ENCODE measurements at regions not wholly inside any gene's neighbourhood (a gene's known extent, or its start where the extent isn't known, plus 50 kb on each side); places are given as distances from the start of the nearest gene placed in this dataset.

- Mint-ChIP-seq H3K27ac (no peak overlapping the region), H3K4me1 (ENCODE audit: low read depth in 2 of 2) (no peaks in the 10 kb centered on the region), H3K4me3 (no peak overlapping the region), H3K27me3 (no peaks in the 10 kb centered on the region), H3K9me3 (peaks cover 0 to 10% of the 10 kb centered on the region in 2 donors), H3K36me3 (ENCODE audit: insufficient read depth) (no peaks in the 10 kb centered on the region)
- DNase-seq, result no peak
- no peak for ATAC-seq (replicated peaks)
These were observed 347.9 kb downstream of the ADCYAP1 start for GRCh38 chr18:1252534-1252933.

GRCh38 chr18:1252936-1253335 lies 348.3 kb downstream of the ADCYAP1 start:
- H3K36me3 Mint-ChIP-seq (ENCODE audit: insufficient read depth), result no peaks in the 10 kb centered on the region
- peaks cover 0 to 7% of the 10 kb centered on the region in 2 donors for H3K9me3 Mint-ChIP-seq
- no peak overlapping the region for H3K27ac Mint-ChIP-seq
- ATAC-seq (replicated peaks) (no peak), DNase-seq (no peak)
- H3K4me1 Mint-ChIP-seq (ENCODE audit: low read depth in 2 of 2), result no peaks in the 10 kb centered on the region
- no peak overlapping the region for H3K4me3 Mint-ChIP-seq
- H3K27me3 Mint-ChIP-seq, result no peaks in the 10 kb centered on the region

GRCh38 chr18:1253827-1254226 lies 349.2 kb downstream of the ADCYAP1 start:
- Mint-ChIP-seq H3K27ac (no peak overlapping the region), H3K27me3 (no peaks in the 10 kb centered on the region), H3K9me3 (peaks cover 0 to 10% of the 10 kb centered on the region in 2 donors), H3K36me3 (ENCODE audit: insufficient read depth) (no peaks in the 10 kb centered on the region), H3K4me3 (no peak overlapping the region), H3K4me1 (ENCODE audit: low read depth in 2 of 2) (no peaks in the 10 kb centered on the region)
- ATAC-seq (replicated peaks), result no peak
- DNase-seq, result no peak

- Mint-ChIP-seq H3K27ac (no peak overlapping the region), H3K36me3 (ENCODE audit: insufficient read depth) (no peaks in the 10 kb centered on the region), H3K9me3 (peaks cover 8 to 20% of the 10 kb centered on the region in 2 donors), H3K4me3 (no peak overlapping the region), H3K4me1 (ENCODE audit: low read depth in 2 of 2) (no peaks in the 10 kb centered on the region), H3K27me3 (no peaks in the 10 kb centered on the region)
- DNase-seq, result no peak
- ATAC-seq (replicated peaks), result no peak
These were observed 356.4 kb downstream of the ADCYAP1 start for GRCh38 chr18:1261054-1261453.

GRCh38 chr18:1267021-1267420 lies 362.4 kb downstream of the ADCYAP1 start:
- ATAC-seq (replicated peaks) (no peak), DNase-seq (no peak)
- Mint-ChIP-seq H3K27ac (no peak overlapping the region), H3K4me3 (no peak overlapping the region), H3K27me3 (no peaks in the 10 kb centered on the region), H3K36me3 (ENCODE audit: insufficient read depth) (no peaks in the 10 kb centered on the region), H3K9me3 (peaks cover 4 to 7% of the 10 kb centered on the region in 2 donors), H3K4me1 (ENCODE audit: low read depth in 2 of 2) (no peaks in the 10 kb centered on the region)

- no peak for DNase-seq
- H3K36me3 Mint-ChIP-seq (ENCODE audit: insufficient read depth), result no peaks in the 10 kb centered on the region
- no peaks in the 10 kb centered on the region for H3K4me1 Mint-ChIP-seq (ENCODE audit: low read depth in 2 of 2)
- ATAC-seq (replicated peaks), result no peak
- H3K9me3 Mint-ChIP-seq, result peaks cover 6 to 7% of the 10 kb centered on the region in 2 donors
- no peak overlapping the region for H3K27ac Mint-ChIP-seq
- no peaks in the 10 kb centered on the region for H3K27me3 Mint-ChIP-seq
- H3K4me3 Mint-ChIP-seq, result no peak overlapping the region
These were observed 365.4 kb downstream of the ADCYAP1 start for GRCh38 chr18:1270081-1270480.

- peaks cover 7 to 9% of the 10 kb centered on the region in 2 donors for H3K9me3 Mint-ChIP-seq
- no peaks in the 10 kb centered on the region for H3K36me3 Mint-ChIP-seq (ENCODE audit: insufficient read depth)
- H3K4me3 Mint-ChIP-seq, result no peak overlapping the region
- ATAC-seq (replicated peaks), result no peak
- no peaks in the 10 kb centered on the region for H3K27me3 Mint-ChIP-seq
- H3K27ac Mint-ChIP-seq, result no peak overlapping the region
- DNase-seq, result no peak
- H3K4me1 Mint-ChIP-seq (ENCODE audit: low read depth in 2 of 2), result no peaks in the 10 kb centered on the region
These were observed 368.8 kb downstream of the ADCYAP1 start for GRCh38 chr18:1273469-1273868.

GRCh38 chr18:1292167-1292566 lies 387.5 kb downstream of the ADCYAP1 start:
- Mint-ChIP-seq H3K4me3 (no peak overlapping the region), H3K9me3 (peaks cover 0 to 10% of the 10 kb centered on the region in 2 donors), H3K27me3 (no peaks in the 10 kb centered on the region), H3K27ac (no peak overlapping the region), H3K36me3 (ENCODE audit: insufficient read depth) (no peaks in the 10 kb centered on the region), H3K4me1 (ENCODE audit: low read depth in 2 of 2) (no peaks in the 10 kb centered on the region)
- DNase-seq (no peak), ATAC-seq (replicated peaks) (no peak)

GRCh38 chr18:1294229-1294628 lies 389.6 kb downstream of the ADCYAP1 start:
- Mint-ChIP-seq H3K27ac (no peak overlapping the region), H3K4me3 (no peak overlapping the region), H3K27me3 (no peaks in the 10 kb centered on the region), H3K9me3 (peaks cover 0 to 10% of the 10 kb centered on the region in 2 donors), H3K36me3 (ENCODE audit: insufficient read depth) (no peaks in the 10 kb centered on the region), H3K4me1 (ENCODE audit: low read depth in 2 of 2) (no peaks in the 10 kb centered on the region)
- ATAC-seq (replicated peaks), result no peak
- DNase-seq, result no peak

- no peaks in the 10 kb centered on the region for H3K27me3 Mint-ChIP-seq
- peaks cover 3 to 15% of the 10 kb centered on the region in 2 donors for H3K9me3 Mint-ChIP-seq
- H3K4me3 Mint-ChIP-seq, result no peak overlapping the region
- no peaks in the 10 kb centered on the region for H3K4me1 Mint-ChIP-seq (ENCODE audit: low read depth in 2 of 2)
- H3K36me3 Mint-ChIP-seq (ENCODE audit: insufficient read depth), result no peaks in the 10 kb centered on the region
- DNase-seq (no peak), ATAC-seq (replicated peaks) (no peak)
- H3K27ac Mint-ChIP-seq, result no peak overlapping the region
These were observed 391.6 kb downstream of the ADCYAP1 start for GRCh38 chr18:1296237-1296636.

- Mint-ChIP-seq H3K4me1 (ENCODE audit: low read depth in 2 of 2) (no peaks in the 10 kb centered on the region), H3K36me3 (ENCODE audit: insufficient read depth) (peaks cover 3% of the 10 kb centered on the region), H3K4me3 (no peak overlapping the region), H3K9me3 (peaks cover 10 to 13% of the 10 kb centered on the region in 2 donors), H3K27me3 (no peaks in the 10 kb centered on the region), H3K27ac (no peak overlapping the region)
- no peak for DNase-seq
- no peak for ATAC-seq (replicated peaks)
These were observed 398.2 kb downstream of the ADCYAP1 start for GRCh38 chr18:1302861-1303260.

GRCh38 chr18:1304392-1304992 lies 399.8 kb downstream of the ADCYAP1 start:
- Mint-ChIP-seq H3K36me3 (ENCODE audit: insufficient read depth) (peaks cover 3% of the 10 kb centered on the region), H3K27me3 (no peaks in the 10 kb centered on the region), H3K4me1 (ENCODE audit: low read depth in 2 of 2) (no peaks in the 10 kb centered on the region), H3K27ac (no peak overlapping the region), H3K9me3 (peaks cover 13 to 23% of the 10 kb centered on the region in 2 donors), H3K4me3 (no peak overlapping the region)
- ATAC-seq (replicated peaks), result no peak
- DNase-seq, result no peak

GRCh38 chr18:1306641-1307040 lies 402.0 kb downstream of the ADCYAP1 start:
- H3K9me3 Mint-ChIP-seq, result peaks cover 10 to 17% of the 10 kb centered on the region in 2 donors
- DNase-seq, result no peak
- no peaks in the 10 kb centered on the region for H3K27me3 Mint-ChIP-seq
- no peak for ATAC-seq (replicated peaks)
- H3K4me3 Mint-ChIP-seq, result no peak overlapping the region
- peaks cover 3% of the 10 kb centered on the region for H3K36me3 Mint-ChIP-seq (ENCODE audit: insufficient read depth)
- H3K27ac Mint-ChIP-seq, result no peak overlapping the region
- no peaks in the 10 kb centered on the region for H3K4me1 Mint-ChIP-seq (ENCODE audit: low read depth in 2 of 2)

- no peak for ATAC-seq (replicated peaks)
- Mint-ChIP-seq H3K4me1 (ENCODE audit: low read depth in 2 of 2) (no peaks in the 10 kb centered on the region), H3K27me3 (no peaks in the 10 kb centered on the region), H3K36me3 (ENCODE audit: insufficient read depth) (no peaks in the 10 kb centered on the region), H3K27ac (no peak overlapping the region), H3K9me3 (peaks cover 6 to 17% of the 10 kb centered on the region in 2 donors), H3K4me3 (no peak overlapping the region)
- no peak for DNase-seq
These were observed 404.0 kb downstream of the ADCYAP1 start for GRCh38 chr18:1308686-1309085.

- Mint-ChIP-seq H3K27me3 (no peaks in the 10 kb centered on the region), H3K4me1 (ENCODE audit: low read depth in 2 of 2) (no peaks in the 10 kb centered on the region), H3K4me3 (no peak overlapping the region), H3K27ac (no peak overlapping the region), H3K36me3 (ENCODE audit: insufficient read depth) (no peaks in the 10 kb centered on the region), H3K9me3 (peaks cover 0 to 25% of the 10 kb centered on the region in 2 donors)
- no peak for ATAC-seq (replicated peaks)
- no peak for DNase-seq
These were observed 406.7 kb downstream of the ADCYAP1 start for GRCh38 chr18:1311376-1311775.

Data from effector memory CD8-positive, alpha-beta T cell (primary cell).